GM19240 (cell line): ENCODE measurements at regions not wholly inside any gene's neighbourhood (a gene's known extent, or its start where the extent isn't known, plus 50 kb on each side); places are given as distances from the start of the nearest gene placed in this dataset.

Experiments used
- DNase-seq: peaks from one replicate; pipeline ENCODE4 v3.0.0; 2011; ENCODE audit warnings: low spot score; ENCODE audit not compliant: insufficient read length

DNA sequence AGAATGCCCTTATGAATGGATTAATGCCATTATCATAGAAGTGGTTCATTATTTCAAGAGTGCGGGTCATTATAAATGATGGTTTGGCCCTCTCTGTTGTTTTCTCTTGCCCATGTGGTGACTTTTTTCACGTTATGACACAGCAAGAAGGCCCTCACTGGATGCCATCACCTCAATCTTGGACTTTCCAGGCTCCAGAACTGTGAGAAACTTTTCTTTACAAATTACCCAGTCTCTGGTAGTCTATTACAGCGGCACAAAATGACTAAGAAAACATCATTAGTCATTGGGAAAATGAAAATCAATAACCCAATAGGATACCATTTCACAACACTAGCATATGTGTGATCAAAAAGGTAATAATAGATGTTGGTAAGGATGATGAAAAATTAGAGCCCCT lies 119.0 kb upstream of the LPP start:
- no peak for DNase-seq

DNA sequence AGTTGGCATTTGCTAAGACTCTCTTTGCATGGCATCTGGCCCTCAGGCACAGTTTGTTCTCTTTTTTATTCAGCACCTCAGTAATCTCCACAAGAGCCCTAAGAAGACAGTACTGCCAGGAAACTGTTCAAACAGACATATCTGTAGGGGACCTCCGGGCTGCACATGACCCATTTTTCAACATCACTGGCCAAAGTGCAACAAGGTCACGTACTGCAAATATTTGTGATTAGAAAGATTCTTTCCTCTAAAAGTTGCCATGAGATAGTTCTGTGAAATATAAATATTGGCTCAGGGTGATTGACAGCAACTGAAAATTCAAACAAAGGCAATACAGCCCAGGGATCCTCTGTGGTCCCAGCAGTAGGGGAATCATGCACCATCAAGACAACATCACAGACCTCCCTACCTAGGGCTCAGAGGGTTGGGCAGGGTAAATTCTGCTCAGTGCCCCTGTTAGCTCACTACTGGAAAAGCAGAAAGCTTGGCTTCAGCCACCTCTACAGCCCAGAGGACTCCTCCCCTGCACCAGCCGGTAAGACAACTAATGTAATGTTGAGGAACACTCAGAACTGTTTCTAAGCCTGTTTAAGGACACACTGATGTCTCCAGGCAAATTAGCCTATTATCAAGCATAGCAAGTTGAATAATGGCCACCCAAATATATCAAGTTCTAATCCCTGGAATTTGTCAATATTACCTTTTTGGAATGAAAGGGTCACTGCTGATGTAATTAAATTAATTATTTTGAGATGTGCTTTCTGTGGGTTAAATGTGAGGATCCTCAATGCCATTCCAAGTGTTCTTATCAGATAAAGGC lies 117.4 kb upstream of the LPP start:
- no peak for DNase-seq

DNA sequence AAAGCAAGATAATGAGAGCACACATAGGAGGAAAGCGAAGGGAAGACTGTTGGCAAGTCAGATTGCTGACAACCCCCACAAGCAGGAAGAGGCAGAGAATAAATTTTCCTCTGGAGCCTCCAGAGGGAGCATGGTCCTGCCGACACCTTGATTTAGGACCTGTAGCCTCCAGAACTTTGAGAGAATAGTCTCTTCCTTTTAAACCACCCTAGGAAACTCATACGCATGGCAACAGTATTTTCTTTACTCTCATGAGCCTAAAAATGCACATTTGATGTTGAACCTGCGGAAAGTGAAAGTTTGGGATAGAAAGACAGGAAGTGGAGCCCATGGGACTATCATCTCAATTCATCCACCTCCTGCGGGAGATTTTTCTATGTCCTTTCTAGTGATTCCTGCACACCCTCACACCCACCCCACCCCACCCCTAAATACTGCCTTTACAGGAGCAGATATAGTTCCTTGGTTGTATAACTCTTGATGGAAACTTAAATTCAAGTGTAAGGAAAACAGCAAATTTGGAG lies 116.7 kb upstream of the LPP start:
- no peak for DNase-seq

DNA sequence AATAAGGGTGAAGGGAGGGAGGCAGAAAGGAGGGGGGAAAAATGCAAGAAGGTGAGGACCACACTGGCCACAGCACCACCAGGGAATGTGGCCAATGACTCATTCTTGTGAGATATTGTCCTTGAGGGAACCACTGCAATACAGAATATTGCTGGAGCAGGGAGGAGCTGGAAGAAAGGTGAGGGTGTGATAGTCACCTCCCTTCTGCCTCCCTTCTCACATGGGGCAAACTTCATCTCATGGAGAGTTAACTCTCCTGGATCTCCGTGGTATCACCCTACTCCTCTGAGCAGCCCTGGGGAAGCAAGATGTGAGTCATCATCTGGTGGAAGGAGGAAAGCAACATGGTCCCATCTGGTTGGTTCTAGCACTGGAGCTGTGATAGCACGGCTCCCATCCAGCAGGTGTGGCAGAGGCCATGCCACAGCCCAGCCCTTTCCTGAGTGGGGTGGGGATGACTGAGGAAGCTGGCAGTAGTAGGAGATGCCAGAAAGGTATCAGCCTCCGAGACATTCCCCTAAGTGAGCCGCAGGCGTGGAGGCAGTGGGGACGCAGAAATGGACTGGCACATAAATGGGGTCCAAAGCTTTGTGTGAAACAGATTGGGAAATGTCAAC lies 115.9 kb upstream of the LPP start:
- DNase-seq = no peak

DNA sequence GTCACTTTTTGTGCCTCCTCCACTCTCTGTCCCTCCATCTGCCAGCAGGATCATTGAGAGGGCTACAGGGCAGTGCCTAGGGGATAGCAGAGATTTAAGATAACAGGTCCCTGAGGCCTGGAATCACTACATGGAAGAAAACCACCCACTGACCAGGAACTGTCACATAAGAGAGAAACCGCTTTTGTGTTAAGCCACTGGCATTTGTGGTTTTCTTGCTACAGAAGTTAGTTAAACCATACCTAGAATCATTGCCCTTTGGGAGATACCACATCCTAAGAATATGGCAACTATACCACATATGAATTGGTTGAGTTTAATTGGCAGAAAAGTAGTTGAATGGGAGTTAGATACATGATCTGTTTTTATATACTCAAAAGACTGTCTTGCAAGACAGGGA lies 112.8 kb upstream of the LPP start:
- no peak for DNase-seq

DNA sequence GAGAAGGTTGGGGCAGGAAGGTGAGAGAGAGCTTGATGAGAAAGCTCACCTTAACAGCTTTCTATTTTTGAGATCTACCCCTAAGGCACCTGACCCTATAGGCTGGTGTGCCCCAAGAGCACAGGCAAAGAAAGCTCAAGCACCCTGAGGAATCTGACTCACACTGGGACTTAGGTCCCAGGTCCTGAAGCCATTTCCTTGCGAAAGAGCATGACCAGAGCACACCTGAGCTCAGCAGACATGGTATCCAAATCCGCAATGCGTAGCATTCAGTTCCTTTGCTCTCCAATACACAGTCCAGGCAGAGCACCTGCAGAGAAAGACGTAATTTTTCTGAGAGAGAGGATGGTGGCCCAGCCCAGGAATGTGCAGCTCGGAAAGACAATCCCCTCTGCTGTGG lies 112.1 kb upstream of the LPP start:
- DNase-seq = no peak

DNA sequence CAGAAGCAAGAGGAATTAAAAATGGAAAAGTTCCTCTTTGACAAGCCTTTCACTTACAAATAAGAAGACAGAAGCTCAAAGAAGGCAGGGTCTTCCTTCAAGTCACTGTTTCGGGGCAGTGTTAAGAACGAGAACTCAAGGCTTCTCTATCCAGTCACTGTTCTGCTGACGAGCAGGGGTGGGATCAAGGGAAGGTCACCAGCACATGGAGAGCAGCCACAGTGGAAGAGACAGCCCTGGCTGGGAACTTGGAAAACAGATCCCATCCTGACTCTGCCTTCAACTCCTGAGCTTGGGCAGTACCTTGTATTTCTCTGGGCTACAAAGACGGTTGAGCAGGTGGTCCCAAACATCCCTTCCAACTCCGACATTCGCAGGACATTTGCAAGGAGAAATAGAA lies 111.5 kb upstream of the LPP start:
- no peak for DNase-seq

DNA sequence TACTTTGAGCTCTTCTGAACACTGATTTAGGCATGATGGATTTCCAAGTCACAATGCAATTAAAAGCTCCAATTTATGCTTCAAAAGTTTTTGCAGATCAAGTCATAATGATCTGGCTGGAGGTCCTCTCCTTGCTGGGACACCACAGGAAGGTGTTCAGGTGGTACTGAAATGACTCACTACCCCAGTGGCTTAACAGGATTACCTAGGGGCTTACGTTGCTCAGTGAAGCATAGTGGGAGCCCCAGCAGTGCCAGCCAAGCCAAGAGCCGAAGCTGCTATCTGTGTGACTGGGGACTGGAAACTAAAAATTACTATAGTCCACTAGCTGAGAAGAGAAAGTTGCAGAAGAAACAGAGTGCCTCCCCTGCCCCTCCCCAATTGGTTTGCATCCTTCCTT lies 110.1 kb upstream of the LPP start:
- DNase-seq = no peak

DNA sequence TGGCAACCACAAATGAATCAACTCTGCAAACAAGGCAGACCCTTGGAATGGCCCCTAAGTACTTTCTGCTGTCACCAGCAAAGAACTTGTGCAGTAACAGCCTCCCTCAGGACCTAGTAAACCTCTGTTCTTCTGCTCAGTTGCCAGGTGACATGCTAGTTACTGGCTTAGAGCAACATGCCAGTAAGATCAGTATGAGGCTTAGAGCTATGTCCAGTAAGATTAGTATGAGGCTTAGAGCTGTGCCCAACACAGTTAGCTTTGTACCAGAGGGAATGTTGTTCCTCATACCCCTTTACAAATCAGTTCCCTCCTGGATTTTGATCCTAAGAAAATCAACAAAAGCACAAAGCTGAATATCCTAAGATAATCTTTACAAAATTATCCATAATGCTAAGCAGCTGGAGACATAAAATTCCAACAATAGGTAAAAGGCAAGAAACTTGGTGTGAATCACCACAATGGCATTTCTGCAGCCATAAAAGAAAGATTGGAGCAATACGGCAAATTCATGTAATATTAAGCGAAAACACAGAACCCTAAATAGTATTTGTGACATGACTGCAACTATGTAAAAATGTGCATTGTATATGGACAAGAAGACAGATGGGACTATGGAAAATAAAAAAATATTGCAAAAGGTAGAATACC lies 107.3 kb upstream of the LPP start:
- no peak for DNase-seq

DNA sequence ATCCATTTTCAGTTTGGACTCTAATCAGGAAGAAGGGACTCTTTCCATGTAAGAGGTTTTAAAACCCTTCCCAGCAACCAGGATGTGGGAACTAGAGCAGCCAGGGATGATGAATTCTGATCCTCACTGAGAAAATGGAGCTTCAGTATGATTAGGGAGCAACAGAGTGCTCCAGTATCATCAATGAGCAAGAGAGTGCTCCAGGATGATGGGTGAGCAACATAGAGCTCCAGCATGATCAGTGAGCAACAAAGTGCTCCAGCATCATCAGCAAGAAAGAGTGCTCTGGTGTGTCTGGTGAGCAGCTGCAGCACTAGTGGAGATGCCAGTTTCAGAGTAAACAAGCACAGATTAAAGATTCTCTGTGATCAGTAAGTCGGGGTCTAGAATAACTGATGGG lies 106.4 kb upstream of the LPP start:
- DNase-seq = no peak

DNA sequence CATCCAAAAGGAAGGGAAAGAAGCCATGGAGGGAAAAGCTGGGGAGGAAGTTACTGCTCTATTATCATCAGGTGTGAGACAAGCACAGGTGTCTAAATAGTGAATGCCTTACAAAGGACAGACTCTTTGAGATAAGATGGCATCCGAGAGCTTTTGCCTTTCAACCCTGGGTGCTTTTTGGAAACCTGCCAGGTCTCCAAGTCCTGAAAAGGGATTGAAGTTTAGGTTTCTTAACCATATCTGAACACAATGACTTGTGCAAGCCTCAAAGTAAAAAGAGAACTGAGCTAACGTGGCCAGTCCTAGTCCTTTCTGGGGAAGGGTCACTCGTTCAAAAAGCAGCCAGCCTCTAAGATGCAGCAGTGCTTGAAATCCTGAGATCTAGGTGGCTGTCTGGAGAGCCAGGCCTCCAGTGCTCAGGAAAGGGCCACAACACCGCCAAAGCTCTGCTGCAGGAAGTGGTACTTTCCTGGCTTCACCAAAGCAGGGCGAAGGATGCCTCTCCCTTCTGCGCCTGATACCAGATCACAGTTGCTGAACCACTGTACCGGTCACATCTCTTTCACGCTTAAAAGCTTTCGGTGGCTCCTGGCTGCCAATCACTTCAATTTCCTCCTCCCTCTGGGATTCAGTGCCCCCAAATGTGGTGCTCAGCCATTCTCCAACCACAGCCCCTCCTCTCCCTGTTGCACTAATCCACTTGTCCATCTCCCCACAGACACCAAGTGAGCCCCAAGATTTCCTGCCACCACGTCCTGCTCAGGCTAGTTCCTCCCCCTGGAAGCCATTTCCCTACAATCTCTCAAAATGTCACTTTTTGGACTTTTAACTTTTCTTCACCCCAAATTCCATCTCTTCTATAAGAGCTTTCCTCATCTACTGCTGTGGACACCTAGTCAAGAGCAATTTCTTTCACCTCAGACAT lies 104.1 kb upstream of the LPP start:
- no peak for DNase-seq

DNA sequence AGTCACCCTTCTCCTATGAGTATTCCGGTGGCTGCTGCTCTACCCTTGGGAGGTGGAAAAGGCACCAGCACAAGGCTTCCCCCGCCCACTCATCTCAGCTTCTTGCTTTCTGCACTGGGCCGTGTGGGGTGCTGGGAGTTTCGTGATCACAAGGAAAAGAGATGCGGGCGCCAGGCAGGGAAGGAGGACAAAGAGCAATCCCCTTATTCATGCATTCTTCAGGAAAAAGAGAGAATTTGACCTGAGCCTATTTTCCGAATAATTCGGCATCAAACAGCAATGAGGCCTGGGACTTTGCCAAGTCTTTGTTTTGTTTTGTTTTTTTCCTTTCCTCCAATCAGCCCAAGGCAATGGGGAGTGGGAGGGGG lies 102.2 kb upstream of the LPP start:
- DNase-seq = no peak

DNA sequence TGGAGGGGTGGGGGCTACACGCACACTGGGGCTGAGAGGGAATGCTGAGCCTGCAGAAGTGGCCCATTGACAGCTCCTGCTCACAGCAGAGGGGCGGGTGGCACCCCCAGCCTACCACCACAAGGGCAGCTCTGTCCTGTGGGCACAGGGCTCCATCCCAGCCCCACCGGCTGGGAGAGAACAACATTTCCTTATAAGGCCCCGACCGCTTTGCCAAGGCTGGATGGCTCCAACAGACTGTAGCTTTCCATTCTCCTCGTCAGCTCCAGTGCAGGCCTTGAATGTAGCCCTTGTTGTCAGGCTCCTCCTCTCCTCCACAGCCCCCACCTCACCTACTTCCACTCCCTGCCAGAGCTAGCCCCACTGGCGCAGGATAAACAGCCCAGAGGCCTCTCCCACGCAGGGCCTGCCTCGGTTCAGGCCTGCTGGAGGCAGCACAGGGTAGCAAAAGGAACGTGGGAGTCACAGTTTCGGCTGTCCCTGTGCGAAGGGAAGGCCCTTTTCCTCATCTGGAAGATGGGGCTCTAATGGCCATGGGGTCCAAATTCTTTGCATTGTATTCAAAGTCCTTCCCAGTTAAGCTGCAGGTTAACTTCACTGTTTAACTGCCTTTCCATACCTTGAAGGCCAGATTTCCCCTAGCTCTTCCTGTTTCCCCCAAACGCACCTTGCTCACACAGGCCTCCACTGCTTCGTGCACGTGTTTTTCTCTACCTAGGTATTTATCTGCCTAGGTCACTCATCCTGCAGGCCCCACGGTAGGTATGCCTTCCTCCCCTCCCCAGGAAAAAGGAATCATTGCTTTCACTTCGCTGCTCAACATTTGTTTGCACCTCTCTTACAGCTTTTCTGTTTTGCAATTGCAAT lies 101.6 kb upstream of the LPP start:
- no peak for DNase-seq

DNA sequence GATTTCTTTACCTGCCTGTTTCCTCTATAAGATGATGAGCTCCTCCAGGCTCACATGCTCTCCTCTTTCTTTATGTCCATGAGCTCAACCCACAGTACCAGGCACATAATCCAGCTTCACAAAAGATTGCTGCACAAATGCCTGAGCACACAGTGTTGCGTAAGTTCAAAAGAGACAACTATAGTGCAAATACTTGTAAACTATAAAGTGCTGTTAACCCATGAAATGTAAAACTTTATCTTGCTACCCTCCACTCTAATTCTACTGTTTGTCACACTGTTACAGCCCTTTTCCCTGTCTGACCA lies 101.0 kb upstream of the LPP start:
- no peak for DNase-seq

DNA sequence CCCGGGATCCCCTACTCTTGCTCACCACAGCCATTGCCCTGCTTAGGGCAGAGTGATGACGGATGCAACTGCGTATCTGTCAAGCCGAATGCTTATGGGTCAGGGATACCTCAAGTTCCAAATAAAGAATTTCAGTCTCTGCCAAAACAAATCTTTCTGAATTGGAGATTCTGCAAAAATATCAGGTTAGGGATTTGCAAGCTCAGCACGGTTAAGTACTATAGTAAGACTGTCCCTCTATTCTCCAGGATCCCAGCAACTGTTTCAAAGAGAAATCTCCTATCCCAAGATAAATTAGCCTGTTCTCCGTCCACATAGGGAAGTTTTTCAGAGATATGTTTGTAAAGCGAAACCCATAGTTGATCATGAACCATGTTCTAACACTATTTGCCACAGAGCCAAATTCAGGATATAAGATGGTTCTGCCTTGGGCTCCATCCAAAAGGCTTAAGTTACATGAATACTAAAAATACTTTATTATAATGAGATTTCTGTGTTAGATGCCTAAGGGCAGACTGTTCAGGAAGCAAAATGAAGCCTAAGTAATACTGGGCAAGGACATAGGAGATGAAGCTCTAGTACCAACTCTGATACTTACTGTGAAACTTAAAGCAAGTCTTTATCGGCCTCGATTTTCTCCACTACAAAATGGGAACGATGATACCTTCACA lies 100.1 kb upstream of the LPP start:
- DNase-seq = no peak

DNA sequence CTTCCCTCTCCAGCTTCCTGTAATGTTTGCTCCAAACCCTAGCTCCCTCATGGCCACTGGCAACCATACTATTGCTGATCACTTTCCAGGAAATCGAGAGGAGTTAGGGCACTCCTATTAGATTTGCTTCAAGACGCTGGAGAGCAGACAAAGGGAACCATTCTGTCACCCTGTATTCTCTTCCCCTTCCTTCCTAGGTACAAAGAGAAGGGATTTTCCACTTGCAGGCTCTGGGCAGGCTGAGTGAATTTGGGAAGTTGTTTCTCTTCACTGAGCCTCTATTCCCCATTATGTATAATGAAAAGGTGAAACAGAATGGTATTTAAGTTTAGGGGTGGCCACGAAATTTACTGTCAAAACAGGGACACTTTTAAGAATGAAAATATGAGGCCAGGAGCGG lies 99.4 kb upstream of the LPP start:
- no peak for DNase-seq

DNA sequence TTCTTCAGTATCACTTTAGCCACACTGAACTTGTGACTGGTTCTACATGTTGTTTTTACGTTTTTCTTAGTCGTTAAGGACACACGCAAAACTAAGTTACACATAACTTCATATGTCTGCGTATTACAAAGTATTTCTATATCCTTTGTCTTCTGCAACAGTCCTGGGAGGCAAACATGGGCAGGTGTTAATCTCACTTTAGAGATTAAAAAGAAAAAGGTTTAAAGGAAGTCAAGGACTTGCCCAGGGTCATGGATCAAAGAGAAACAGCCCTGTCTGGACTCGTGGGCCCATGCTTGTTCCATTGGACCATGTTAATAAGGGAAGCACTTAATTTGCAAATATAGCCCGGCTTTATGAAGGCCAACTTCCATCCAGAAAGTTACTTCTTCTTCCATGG lies 98.6 kb upstream of the LPP start:
- DNase-seq = no peak

DNA sequence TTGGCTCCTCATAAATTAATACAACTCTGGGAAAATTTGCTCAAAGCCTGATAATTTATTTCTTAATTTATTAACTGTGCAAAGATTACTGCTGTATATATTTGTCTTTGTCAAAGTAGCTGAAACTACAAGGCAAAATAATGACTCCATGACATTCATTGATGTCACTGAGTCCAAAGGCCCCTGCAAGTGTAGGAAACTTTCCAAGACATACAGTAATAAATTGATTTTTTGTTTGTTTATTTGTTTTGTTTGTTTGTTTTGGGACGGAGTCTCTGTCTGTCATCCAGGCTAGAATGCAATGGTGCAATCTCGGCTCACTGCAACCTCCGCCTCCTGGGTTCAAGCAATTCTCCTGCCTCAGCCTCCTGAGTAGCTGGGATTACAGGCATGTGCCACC lies 96.8 kb upstream of the LPP start:
- DNase-seq = no peak

DNA sequence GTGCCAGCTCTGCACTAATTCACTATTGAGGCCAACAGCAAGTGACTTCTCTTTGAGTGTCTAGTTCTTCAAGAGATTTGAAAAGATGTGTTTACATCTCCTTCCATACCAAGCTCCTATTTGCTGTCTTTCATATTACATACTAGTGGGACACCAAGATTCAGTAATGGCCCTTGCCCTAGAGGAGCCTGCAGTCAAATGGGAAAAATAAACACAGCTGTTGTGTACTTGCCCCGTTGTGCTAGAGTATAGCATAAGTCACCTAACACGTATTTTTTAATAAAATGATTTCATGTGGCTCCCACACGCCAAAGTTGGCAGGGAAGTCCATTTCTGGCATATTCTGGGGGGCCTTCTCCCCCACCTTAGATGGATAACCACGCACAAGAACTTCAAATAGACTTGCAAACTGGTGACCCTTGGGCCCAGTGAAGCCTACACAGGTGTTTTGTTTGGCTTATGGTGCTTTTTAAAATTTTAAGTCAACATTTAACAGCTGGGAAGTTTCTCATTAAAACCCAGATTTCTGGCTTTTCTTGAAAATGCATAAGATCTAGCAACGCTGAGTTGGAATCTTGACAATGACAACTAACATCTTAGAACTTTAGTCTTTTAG lies 95.3 kb upstream of the LPP start:
- no peak for DNase-seq

DNA sequence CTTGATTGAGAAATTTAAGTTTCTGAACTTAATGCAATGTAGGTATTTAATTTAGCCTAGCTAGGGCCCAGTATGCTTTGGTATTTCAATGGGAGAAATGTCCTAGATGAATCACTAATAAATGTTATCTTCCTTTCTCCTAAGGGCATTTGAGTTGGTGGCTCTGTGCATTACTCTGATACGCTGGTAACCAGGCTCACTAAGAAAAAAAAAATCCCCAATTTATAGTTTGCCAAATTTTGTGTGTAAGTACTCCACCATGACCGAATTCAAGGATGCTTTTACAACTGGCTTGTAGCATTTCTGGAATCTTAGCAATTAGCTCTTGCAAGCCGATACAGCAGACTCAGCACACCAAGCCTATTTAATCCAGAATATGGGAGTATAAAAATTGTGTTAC lies 94.6 kb upstream of the LPP start:
- no peak for DNase-seq
